Fibroblast of the aortic adventitia (primary cell): ENCODE measurements at regions not wholly inside any gene's neighbourhood (a gene's known extent, or its start where the extent isn't known, plus 50 kb on each side); places are given as distances from the start of the nearest gene placed in this dataset.

ENCODE experiments used
- DNase-seq: peaks from one replicate; pipeline ENCODE4 v3.0.0-alpha.2; 2010; ENCODE audit warnings: low read depth
- H3K4me3 ChIP-seq: 2 replicates; pipeline ENCODE4 v1.5.1; 2011; ENCODE audit warnings: low read depth, mild to moderate bottlenecking, control low read depth, low read length, moderate library complexity
- TF ChIP-seq, protein P1 (sequence below): IDR thresholded peaks from 2 replicates; pipeline ENCODE4 v1.5.1; 2011; ENCODE audit warnings: mild to moderate bottlenecking, low read length, control low read depth, inconsistent platforms; ENCODE audit not compliant: insufficient read depth

DNA sequence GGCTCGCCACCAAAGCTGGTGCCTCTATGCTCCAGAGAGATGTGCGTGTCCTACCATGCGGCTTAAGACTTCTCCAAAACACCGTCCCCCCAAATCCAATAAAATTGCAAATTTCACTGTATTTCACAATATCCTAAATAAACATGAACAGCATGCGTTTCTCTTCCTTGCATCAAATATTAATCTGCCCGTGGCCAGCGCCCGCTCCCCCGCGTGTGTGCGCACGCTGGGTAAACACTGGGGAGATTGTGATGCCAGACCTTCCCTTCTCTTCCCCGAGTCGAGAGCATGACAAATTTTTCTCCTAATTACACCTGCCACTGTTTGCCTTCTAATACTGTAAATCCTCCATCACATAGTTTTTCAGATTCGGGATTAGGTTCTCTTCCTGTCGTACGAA is 148.1 kb downstream of the MRM1 start:
- TF ChIP-seq, protein P1, sequence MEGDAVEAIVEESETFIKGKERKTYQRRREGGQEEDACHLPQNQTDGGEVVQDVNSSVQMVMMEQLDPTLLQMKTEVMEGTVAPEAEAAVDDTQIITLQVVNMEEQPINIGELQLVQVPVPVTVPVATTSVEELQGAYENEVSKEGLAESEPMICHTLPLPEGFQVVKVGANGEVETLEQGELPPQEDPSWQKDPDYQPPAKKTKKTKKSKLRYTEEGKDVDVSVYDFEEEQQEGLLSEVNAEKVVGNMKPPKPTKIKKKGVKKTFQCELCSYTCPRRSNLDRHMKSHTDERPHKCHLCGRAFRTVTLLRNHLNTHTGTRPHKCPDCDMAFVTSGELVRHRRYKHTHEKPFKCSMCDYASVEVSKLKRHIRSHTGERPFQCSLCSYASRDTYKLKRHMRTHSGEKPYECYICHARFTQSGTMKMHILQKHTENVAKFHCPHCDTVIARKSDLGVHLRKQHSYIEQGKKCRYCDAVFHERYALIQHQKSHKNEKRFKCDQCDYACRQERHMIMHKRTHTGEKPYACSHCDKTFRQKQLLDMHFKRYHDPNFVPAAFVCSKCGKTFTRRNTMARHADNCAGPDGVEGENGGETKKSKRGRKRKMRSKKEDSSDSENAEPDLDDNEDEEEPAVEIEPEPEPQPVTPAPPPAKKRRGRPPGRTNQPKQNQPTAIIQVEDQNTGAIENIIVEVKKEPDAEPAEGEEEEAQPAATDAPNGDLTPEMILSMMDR = no peak
- DNase-seq = no peak
- no peak overlapping the region for H3K4me3 ChIP-seq

DNA sequence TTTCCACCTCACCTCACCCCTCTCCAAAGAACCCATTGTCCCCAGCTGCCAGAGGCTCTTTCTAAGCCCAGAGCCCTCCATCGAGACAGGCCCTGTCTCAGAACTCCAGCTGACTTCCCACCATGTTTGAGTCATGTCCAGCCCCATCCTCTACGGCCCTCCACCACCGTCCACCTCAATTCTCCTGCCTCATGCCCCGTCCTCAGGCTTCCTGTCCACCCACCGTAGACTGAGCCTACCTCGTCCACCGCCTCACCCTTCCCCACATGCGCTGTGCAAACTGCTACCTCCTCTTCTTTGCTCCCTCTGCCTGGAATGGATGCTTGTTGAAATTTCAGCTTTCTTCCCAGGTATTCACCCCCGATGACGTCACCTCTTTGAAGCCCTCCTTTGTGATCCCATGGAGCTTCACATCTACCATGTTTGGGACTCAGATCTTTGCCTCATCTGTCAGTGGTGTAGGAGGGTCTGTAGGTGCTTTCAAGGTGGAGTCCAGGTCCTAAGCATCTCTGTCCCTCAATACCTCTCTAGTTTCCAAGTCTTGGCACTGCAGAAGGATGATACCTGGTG is 149.0 kb downstream of the MRM1 start:
- no peak for DNase-seq
- TF ChIP-seq, protein P1 = no peak
- no peak overlapping the region for H3K4me3 ChIP-seq

GRCh38 chr17:36752096-36752888 is 150.9 kb downstream of the MRM1 start:
- no peak overlapping the region for H3K4me3 ChIP-seq
- no peak for DNase-seq
- TF ChIP-seq, protein P1 = no peak

DNA sequence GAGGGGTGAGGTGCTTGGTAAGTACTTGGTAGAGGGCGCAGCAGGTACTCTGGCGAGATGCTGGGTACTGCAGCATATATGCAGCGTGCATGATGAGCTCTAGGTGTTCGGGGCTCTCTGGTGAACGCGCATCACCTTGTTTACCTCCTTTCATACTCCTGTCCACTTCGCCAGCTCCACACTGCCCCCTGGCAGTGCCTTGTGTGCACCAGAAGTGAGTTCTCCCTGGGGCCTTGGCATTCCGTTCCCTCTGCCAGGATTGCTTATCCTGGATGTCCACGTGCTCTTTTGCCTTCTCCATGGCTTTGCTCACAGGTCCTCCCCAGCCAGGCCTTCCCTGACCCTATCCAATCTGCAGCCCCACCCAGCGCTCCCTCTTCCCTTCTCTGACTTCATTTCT is 154.2 kb downstream of the MRM1 start:
- no peak overlapping the region for H3K4me3 ChIP-seq
- TF ChIP-seq, protein P1 = peak; percentile 17
- DNase-seq = no peak

- no peak overlapping the region for H3K4me3 ChIP-seq
- no peak for DNase-seq
- TF ChIP-seq, protein P1 = no peak
Measured at GRCh38 chr17:36756695-36757094, 155.3 kb downstream of the MRM1 start.

DNA sequence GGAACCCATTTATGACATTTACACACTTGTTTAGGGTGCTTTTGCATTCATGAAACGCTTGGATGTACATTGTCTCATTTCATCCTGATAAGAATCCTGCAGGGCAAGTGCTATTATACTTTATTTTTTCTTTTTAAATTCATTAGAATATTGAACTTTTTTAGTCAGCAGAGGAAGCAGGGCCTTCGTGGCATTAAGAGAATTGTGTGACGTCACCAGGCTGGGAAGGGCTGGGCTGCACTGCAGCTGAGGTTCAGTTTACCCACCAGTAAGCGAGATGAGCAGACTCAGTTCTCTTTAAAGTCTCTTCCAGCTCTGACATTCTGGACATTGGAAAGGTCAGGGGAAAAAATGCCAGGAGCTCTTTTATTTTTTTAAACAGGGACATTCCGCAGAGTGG is 159.0 kb downstream of the MRM1 start:
- no peak overlapping the region for H3K4me3 ChIP-seq
- DNase-seq = no peak
- TF ChIP-seq, protein P1 = no peak
